PC-9 (cell line): ENCODE measurements at regions not wholly inside any gene's neighbourhood (a gene's known extent, or its start where the extent isn't known, plus 50 kb on each side); places are given as distances from the start of the nearest gene placed in this dataset.
"Not testable (repeated sequence)": the region's sequence is repeated elsewhere in the genome, so short reads cannot be mapped to it uniquely, and the experiment has no call there.

Experiments used
- BruUV-seq: library from RNA; stranded (reverse); fragments of 400-500 nt; replicated peaks from 2 replicates; lab custom pipeline; 2021; lab: Mats Ljungman, UMichigan
- CTCF ChIA-PET: fragments of 300-600 bp; sonication (Branson Sonifier 250); formaldehyde crosslinking; loops from one replicate; lab custom pipeline; 2022; ENCODE audit warnings: antibody characterized with exemption; lab: Charles Lee
- POLR2A ChIA-PET: fragments of 300-600 bp; sonication (Branson Sonifier 250); formaldehyde crosslinking; loops from one replicate; lab custom pipeline; 2022; ENCODE audit warnings: antibody characterized with exemption; ENCODE audit not compliant: unreplicated experiment; lab: Charles Lee
- DNase-seq, 2 experiments: peaks; one replicate each; pipeline versions ENCODE4 v3.0.0 to v3.0.0-alpha.2; 2015 to 2022; ENCODE audit warnings: mixed read lengths in 1 of 2
- H2AFZ ChIP-seq: fragments of 200-600 bp; sonication (generic); 2 replicates; pipeline ENCODE4 v1.8.1; 2017; ENCODE audit warnings: antibody characterized with exemption
- H3F3A ChIP-seq: fragments of 200-600 bp; sonication (generic); 2 replicates; pipeline ENCODE4 v1.8.1; 2017; ENCODE audit warnings: antibody characterized with exemption, mild to moderate bottlenecking, low read depth; ENCODE audit not compliant: insufficient read depth
- H3K27ac ChIP-seq: fragments of 200-600 bp; sonication (generic); 2 replicates; pipeline ENCODE4 v1.6.1; 2016; ENCODE audit warnings: mixed run types
- H3K27me3 ChIP-seq: fragments of 200-600 bp; sonication (generic); 2 replicates; pipeline ENCODE4 v1.6.1; 2016; ENCODE audit warnings: low read depth, mixed run types; ENCODE audit not compliant: insufficient read depth
- H3K36me3 ChIP-seq: fragments of 200-600 bp; sonication (generic); 2 replicates; pipeline ENCODE4 v1.6.1; 2016; ENCODE audit warnings: low read depth, mixed run types
- H3K4me1 ChIP-seq: fragments of 200-600 bp; sonication (generic); replicated peaks from 2 replicates; pipeline ENCODE4 v1.6.1; 2016; ENCODE audit warnings: mixed run types; ENCODE audit not compliant: insufficient read depth
- H3K4me2 ChIP-seq: fragments of 200-600 bp; sonication (generic); 2 replicates; pipeline ENCODE4 v1.6.1; 2017; ENCODE audit warnings: mixed run types
- H3K4me3 ChIP-seq: fragments of 200-600 bp; sonication (generic); 2 replicates; pipeline ENCODE4 v1.6.1; 2016; ENCODE audit warnings: mixed run types
- H3K79me2 ChIP-seq: fragments of 200-600 bp; sonication (generic); 2 replicates; pipeline ENCODE4 v1.6.1; 2017; ENCODE audit warnings: low read depth, mixed run types
- H3K9me2 ChIP-seq: fragments of 200-600 bp; sonication (generic); 2 replicates; pipeline ENCODE4 v1.8.1; 2017; ENCODE audit warnings: mild to moderate bottlenecking; ENCODE audit not compliant: insufficient read depth
- H3K9me3 ChIP-seq: fragments of 200-600 bp; sonication (generic); 2 replicates; pipeline ENCODE4 v1.8.1; 2016; ENCODE audit warnings: low read depth; ENCODE audit not compliant: insufficient read depth
- H4K20me1 ChIP-seq: fragments of 200-600 bp; sonication (generic); 2 replicates; pipeline ENCODE4 v1.8.1; 2017; ENCODE audit not compliant: insufficient read depth
- CTCF ChIP-seq: fragments of 200-600 bp; sonication (generic); conservative IDR thresholded peaks from 2 replicates; pipeline ENCODE4 v1.6.1; 2017; ENCODE audit warnings: mixed run types, antibody characterized with exemption, mild to moderate bottlenecking, moderate library complexity
- EZH2 ChIP-seq: fragments of 200-600 bp; sonication (generic); IDR thresholded peaks from 2 replicates; pipeline ENCODE4 v1.8.0; 2017; ENCODE audit warnings: antibody characterized with exemption, low read depth
- intact Hi-C: fragments of 100-400 bp; cut with micrococcal nuclease; formaldehyde crosslinking; loops from one replicate; pipeline ENCODE4 v1.10.0; 2022; ENCODE audit not compliant: unreplicated experiment

GRCh38 chr15:53126144-53126543, 336.0 kb upstream of the ONECUT1 start:
- Histone ChIP-seq H3K4me2 (no peak overlapping the region), H3K9me2 (no peaks in the 10 kb centered on the region), H3K4me1 (no peaks in the 10 kb centered on the region), H3K27me3 (peaks cover 6% of the 10 kb centered on the region), H3K79me2 (no peaks in the 10 kb centered on the region), H3K4me3 (no peak overlapping the region), H4K20me1 (no peaks in the 10 kb centered on the region), H3K27ac (no peak overlapping the region), H3K9me3 (no peaks in the 10 kb centered on the region), H2AFZ (no peak overlapping the region), H3F3A (no peaks in the 10 kb centered on the region), H3K36me3 (no peaks in the 10 kb centered on the region)
- TF ChIP-seq CTCF (no peak), EZH2 (no peak)
- intact Hi-C loops: no loop called here
- no peak for DNase-seq
- ChIA-PET POLR2A (no interaction called here), CTCF (no interaction called here)
- no TSS peak for BruUV-seq

GRCh38 chr15:53122818-53123217, 332.7 kb upstream of the ONECUT1 start:
- Histone ChIP-seq H3F3A (no peaks in the 10 kb centered on the region), H3K27me3 (no peaks in the 10 kb centered on the region; the same call in 1 of the 2 replicates), H3K4me3 (no peak overlapping the region), H3K79me2 (no peaks in the 10 kb centered on the region), H3K36me3 (no peaks in the 10 kb centered on the region), H4K20me1 (no peaks in the 10 kb centered on the region), H3K9me2 (no peaks in the 10 kb centered on the region), H2AFZ (no peak overlapping the region), H3K9me3 (no peaks in the 10 kb centered on the region), H3K27ac (no peak overlapping the region), H3K4me1 (no peaks in the 10 kb centered on the region), H3K4me2 (no peak overlapping the region)
- TF ChIP-seq CTCF (no peak), EZH2 (no peak)
- intact Hi-C loops: no loop called here
- ChIA-PET CTCF (no interaction called here), POLR2A (no interaction called here)
- DNase-seq: no peak
- no TSS peak for BruUV-seq

- POLR2A ChIA-PET, H3K79me2 ChIP-seq, H3K9me2 ChIP-seq, H3K36me3 ChIP-seq, H3K4me3 ChIP-seq, BruUV-seq, intact Hi-C loops, H2AFZ ChIP-seq, H3K9me3 ChIP-seq, H3K4me2 ChIP-seq, H4K20me1 ChIP-seq, H3K27ac ChIP-seq, H3K4me1 ChIP-seq, CTCF ChIA-PET, DNase-seq, H3K27me3 ChIP-seq, H3F3A ChIP-seq: not testable (repeated sequence)
Measured at GRCh38 chr15:53116915-53117314, 326.8 kb upstream of the ONECUT1 start.

GRCh38 chr15:53116169-53116568, 326.0 kb upstream of the ONECUT1 start:
- Histone ChIP-seq H4K20me1 (no peaks in the 10 kb centered on the region), H3K4me1 (no peaks in the 10 kb centered on the region), H3K4me3 (no peak overlapping the region), H2AFZ (no peak overlapping the region), H3K9me2 (no peaks in the 10 kb centered on the region), H3F3A (no peaks in the 10 kb centered on the region), H3K79me2 (no peaks in the 10 kb centered on the region), H3K36me3 (no peaks in the 10 kb centered on the region), H3K4me2 (no peak overlapping the region), H3K27me3 (no peaks in the 10 kb centered on the region), H3K27ac (no peak overlapping the region), H3K9me3 (no peaks in the 10 kb centered on the region)
- DNase-seq: no peak
- no TSS peak for BruUV-seq
- intact Hi-C loops: no loop called here
- ChIA-PET POLR2A (no interaction called here), CTCF (no interaction called here)
- TF ChIP-seq EZH2: no peak
